ENCODE measurements at regions not wholly inside any gene's neighbourhood (a gene's known extent, or its start where the extent isn't known, plus 50 kb on each side); places are given as distances from the start of the nearest gene placed in this dataset.

DNA sequence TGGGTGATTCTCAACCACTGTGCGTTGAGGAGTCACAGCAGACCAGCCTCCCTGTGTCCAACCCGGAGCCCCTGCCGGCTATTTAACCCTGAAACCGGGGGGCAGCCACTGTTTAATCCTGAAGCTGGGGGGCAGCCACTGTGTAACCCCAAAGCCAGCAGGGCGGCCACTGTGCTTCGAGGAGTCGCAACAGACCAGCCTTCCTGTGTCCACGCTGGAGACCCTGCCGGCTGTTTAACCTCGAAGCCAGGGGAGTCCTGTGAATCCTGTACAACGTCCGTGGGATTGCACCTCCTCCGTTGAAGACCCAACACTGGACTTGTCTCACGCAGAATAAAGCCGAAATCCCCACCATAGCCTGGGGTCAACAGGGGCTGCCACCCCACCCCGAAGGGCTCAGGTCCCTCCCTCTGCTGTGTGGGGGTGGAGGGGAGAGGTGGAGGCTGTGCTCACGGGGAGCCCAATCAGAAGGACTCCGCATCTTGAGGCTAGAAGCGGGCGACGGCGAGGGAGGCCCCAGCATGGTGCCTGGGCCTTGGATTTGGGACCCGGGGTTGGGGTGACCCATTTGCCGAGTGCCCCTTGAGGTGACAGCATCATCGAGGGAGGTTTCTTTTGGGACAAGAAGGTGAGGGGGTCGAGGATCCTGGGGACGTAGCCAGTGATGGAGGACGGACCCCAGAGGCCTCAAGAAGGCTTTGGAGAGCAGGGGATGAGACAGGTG lies 94.9 kb downstream of the ADRA2C start:
- H3K4me1 Mint-ChIP-seq = no peaks in the 10 kb centered on the region
- Histone ChIP-seq H3K4me1 (ENCODE audit: control insufficient read depth, insufficient read depth, low read length) (no peaks in the 10 kb centered on the region), H3K27ac (ENCODE audit: low read length) (no peak overlapping the region), H3K36me3 (ENCODE audit: control insufficient read depth, insufficient read depth, low read length) (no peaks in the 10 kb centered on the region), H3K9me3 (ENCODE audit: control insufficient read depth, insufficient read depth, low read length) (no peaks in the 10 kb centered on the region), H3K4me3 (ENCODE audit: low read length) (no peak overlapping the region), H3K27me3 (ENCODE audit: control insufficient read depth, insufficient read depth, low read length) (peaks cover 9% of the 10 kb centered on the region)
- no peak overlapping the region for H3K27ac Mint-ChIP-seq
- DNase-seq (no peak), ATAC-seq (no peak)
- peaks cover 2 to 24% of the 10 kb centered on the region in 2 donors for H3K27me3 Mint-ChIP-seq (ENCODE audit: low read depth in 2 of 2)
- WGBS (ENCODE audit: insufficient coverage) = 93% methylated on average over 25 of the region's 28 CpGs
- no peak overlapping the region for H3K4me3 Mint-ChIP-seq
- H3K9me3 Mint-ChIP-seq = no peaks in the 10 kb centered on the region
- no peaks in the 10 kb centered on the region for H3K36me3 Mint-ChIP-seq
- no peak for TF ChIP-seq CTCF (IDR thresholded peaks at IDR 0.05)
- intact Hi-C loops (cut with micrococcal nuclease) = no loop called here

- intact Hi-C loops (cut with micrococcal nuclease) = no loop called here
- Mint-ChIP-seq H3K4me3 (no peak overlapping the region), H3K9me3 (no peaks in the 10 kb centered on the region), H3K27ac (no peak overlapping the region), H3K4me1 (no peaks in the 10 kb centered on the region), H3K27me3 (ENCODE audit: low read depth in 2 of 2) (peaks cover 0 to 22% of the 10 kb centered on the region in 2 donors), H3K36me3 (no peaks in the 10 kb centered on the region)
- no peaks in the 10 kb centered on the region for H3K36me3 ChIP-seq (ENCODE audit: control insufficient read depth, insufficient read depth, low read length)
- no peaks in the 10 kb centered on the region for H3K9me3 ChIP-seq (ENCODE audit: control insufficient read depth, insufficient read depth, low read length)
- ATAC-seq = no peak
- H3K27me3 ChIP-seq (ENCODE audit: control insufficient read depth, insufficient read depth, low read length) = peaks cover 8% of the 10 kb centered on the region
- no peak overlapping the region for H3K4me3 ChIP-seq (ENCODE audit: low read length)
- no peaks in the 10 kb centered on the region for H3K4me1 ChIP-seq (ENCODE audit: control insufficient read depth, insufficient read depth, low read length)
- no peak overlapping the region for H3K27ac ChIP-seq (ENCODE audit: low read length)
- no peak for TF ChIP-seq CTCF (IDR thresholded peaks at IDR 0.05)
- DNase-seq = no peak
- 59% methylated on average over 13 of the region's 14 CpGs for WGBS (ENCODE audit: insufficient coverage)
Measured at GRCh38 chr4:3861720-3862639, 95.8 kb downstream of the ADRA2C start.

DNA sequence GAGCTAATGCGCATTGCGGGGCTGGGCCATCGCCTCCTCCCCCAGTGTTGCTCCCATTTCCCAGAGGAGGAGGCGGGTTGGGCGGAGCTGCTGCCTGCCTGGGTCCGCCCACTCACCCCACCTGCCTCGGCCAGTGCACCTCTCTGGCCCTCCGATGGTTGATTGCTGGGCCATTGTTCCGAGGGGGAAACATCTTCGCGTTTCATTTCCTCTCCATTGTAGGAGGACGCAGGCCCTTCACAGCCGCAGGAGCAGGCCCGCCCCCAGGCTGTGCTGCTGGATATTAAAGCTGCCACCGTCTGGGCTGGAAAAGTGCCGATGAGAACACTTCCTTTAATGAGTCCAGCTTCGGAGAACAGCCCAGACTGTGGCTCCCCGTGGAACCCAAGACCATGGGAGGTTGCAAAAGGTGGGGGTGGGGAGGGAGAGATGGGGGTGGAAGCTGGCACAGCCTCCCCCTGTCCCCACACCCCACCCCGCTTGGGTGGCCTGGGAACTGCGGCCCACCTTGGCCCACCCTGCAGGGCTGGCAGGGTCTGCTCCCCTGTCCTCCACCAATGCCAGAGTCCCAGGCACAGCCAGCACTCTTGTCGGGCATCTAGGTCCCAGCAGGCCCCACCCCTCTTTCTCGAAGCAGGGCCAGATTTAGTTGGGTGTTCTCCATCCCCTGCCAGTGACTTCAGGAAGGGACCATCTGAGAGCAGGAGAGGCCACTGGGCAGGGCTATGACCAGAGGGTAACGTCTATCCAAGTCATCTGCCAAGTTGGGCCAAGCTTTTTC lies 96.6 kb downstream of the ADRA2C start:
- Mint-ChIP-seq H3K36me3 (no peaks in the 10 kb centered on the region), H3K4me3 (no peak overlapping the region), H3K27me3 (ENCODE audit: low read depth in 2 of 2) (peaks cover 2 to 25% of the 10 kb centered on the region in 2 donors), H3K4me1 (no peaks in the 10 kb centered on the region), H3K9me3 (no peaks in the 10 kb centered on the region), H3K27ac (no peak overlapping the region)
- Histone ChIP-seq H3K4me1 (ENCODE audit: control insufficient read depth, insufficient read depth, low read length) (no peaks in the 10 kb centered on the region), H3K4me3 (ENCODE audit: low read length) (no peak overlapping the region), H3K9me3 (ENCODE audit: control insufficient read depth, insufficient read depth, low read length) (no peaks in the 10 kb centered on the region), H3K36me3 (ENCODE audit: control insufficient read depth, insufficient read depth, low read length) (no peaks in the 10 kb centered on the region), H3K27me3 (ENCODE audit: control insufficient read depth, insufficient read depth, low read length) (peaks cover 7% of the 10 kb centered on the region), H3K27ac (ENCODE audit: low read length) (no peak overlapping the region)
- DNase-seq (no peak), ATAC-seq (no peak)
- intact Hi-C loops (cut with micrococcal nuclease) = no loop called here
- TF ChIP-seq CTCF (IDR thresholded peaks at IDR 0.05) = no peak
- 21% methylated on average over 23 of the region's 23 CpGs for WGBS (ENCODE audit: insufficient coverage)
